Mesodermal cell (in vitro differentiated cells): ENCODE measurements at regions not wholly inside any gene's neighbourhood (a gene's known extent, or its start where the extent isn't known, plus 50 kb on each side); places are given as distances from the start of the nearest gene placed in this dataset.
"Not testable (repeated sequence)": the region's sequence is repeated elsewhere in the genome, so short reads cannot be mapped to it uniquely, and the experiment has no call there.

ENCODE experiments used
- H3K27ac ChIP-seq: 2 replicates; pipeline ENCODE4 v1.7.0; 2013; ENCODE audit warnings: mild to moderate bottlenecking, low read depth, low read length, moderate library complexity; ENCODE audit not compliant: severe bottlenecking
- H3K36me3 ChIP-seq: 2 replicates; pipeline ENCODE4 v1.7.1; 2013; ENCODE audit warnings: mild to moderate bottlenecking, low read length, moderate library complexity; ENCODE audit not compliant: control insufficient read depth, insufficient read depth
- H3K4me1 ChIP-seq: one replicate; pipeline ENCODE4 v1.7.1; 2013; ENCODE audit warnings: mild to moderate bottlenecking, low read length; ENCODE audit not compliant: insufficient read depth, control insufficient read depth, poor library complexity, severe bottlenecking
- H3K4me3 ChIP-seq: 2 replicates; pipeline ENCODE4 v1.7.0; 2013; ENCODE audit warnings: low read length, control low read depth, mild to moderate bottlenecking; ENCODE audit not compliant: insufficient read depth, poor library complexity, severe bottlenecking; ENCODE audit errors: extremely low read depth
- H3K9me3 ChIP-seq: 2 replicates; pipeline ENCODE4 v1.7.1; 2013; ENCODE audit warnings: mild to moderate bottlenecking, low read length, moderate library complexity; ENCODE audit not compliant: control insufficient read depth
- WGBS, 2 experiments: methylation state at CpG; one replicate each; pipeline ENCODE4 v1.1.5; 2013; ENCODE audit warnings: missing lambda C conversion rate in 2 of 2; ENCODE audit not compliant: insufficient coverage in 2 of 2; 5-methylcytosine and 5-hydroxymethylcytosine counted together

DNA sequence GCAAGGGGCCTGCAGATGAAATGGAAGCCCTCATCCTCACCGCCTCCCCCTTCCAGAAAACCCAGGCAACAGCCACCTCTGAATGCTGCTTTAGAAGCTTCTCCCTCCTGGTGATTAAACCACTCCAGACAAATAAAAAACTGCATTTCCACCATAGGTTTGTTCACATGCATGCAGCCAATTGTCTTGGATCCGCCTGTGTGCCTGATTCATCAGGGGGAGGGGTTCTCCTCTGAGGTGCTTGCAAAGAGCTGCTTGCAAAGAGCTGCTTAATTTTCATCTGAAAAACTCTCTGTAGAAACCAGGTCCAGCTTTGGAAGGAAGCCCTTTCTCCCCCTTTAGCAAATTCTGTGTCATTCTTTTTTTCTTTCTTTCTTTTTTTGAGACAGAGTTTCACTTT is 100.6 kb downstream of the DEFB131A start:
- H3K9me3 ChIP-seq, H3K4me1 ChIP-seq, H3K27ac ChIP-seq, H3K4me3 ChIP-seq, H3K36me3 ChIP-seq: not testable (repeated sequence)
- WGBS, 2 experiments: 83% methylated on average over 2 of the region's 2 CpGs; no CpG with 5 or more reads in 1 of the 2 experiments

- H3K27ac ChIP-seq, H3K4me1 ChIP-seq, H3K36me3 ChIP-seq, H3K4me3 ChIP-seq, H3K9me3 ChIP-seq: not testable (repeated sequence)
- 90 to 95% methylated on average over 3 to 4 of the region's 6 CpGs for WGBS, 2 experiments
Measured at GRCh38 chr4:9547470-9547869, 103.3 kb downstream of the DEFB131A start.

GRCh38 chr4:9556076-9556475 is 111.9 kb downstream of the DEFB131A start:
- WGBS, 2 experiments: 90 to 94% methylated on average over 4 to 6 of the region's 6 CpGs
- H3K4me1 ChIP-seq, H3K36me3 ChIP-seq, H3K27ac ChIP-seq, H3K4me3 ChIP-seq, H3K9me3 ChIP-seq: not testable (repeated sequence)

- not testable (repeated sequence) for H3K9me3 ChIP-seq, H3K4me1 ChIP-seq, H3K4me3 ChIP-seq, H3K27ac ChIP-seq, H3K36me3 ChIP-seq
- 57 to 92% methylated on average over 1 to 2 of the region's 3 CpGs for WGBS, 2 experiments
Measured at GRCh38 chr4:9577869-9578268, 133.7 kb downstream of the DEFB131A start.

- H3K27ac ChIP-seq, H3K4me1 ChIP-seq, H3K9me3 ChIP-seq, H3K4me3 ChIP-seq, H3K36me3 ChIP-seq: not testable (repeated sequence)
- WGBS, 2 experiments: no CpG with 5 or more reads among the region's 5 CpGs
Measured at GRCh38 chr4:9582880-9583279, 138.7 kb downstream of the DEFB131A start.

DNA sequence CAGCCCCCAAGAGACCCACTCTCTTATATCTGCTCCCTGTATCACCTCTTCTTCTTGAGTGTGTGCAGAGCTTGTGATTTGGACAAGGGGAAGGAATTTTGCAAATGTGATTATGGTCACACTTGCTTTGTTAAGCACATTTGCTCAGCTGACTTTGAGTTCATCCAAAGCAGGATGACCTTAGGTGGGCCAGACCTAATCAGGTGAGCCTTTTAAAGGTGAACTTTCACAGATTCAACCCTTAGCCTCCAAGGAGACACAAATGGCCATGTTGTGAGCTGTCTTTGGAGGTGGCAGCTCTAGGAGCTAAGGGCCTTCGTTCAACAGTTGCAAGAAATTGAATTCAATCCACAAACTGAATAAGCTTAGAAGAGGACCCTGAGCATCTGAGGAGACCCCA is 147.8 kb downstream of the DEFB131A start:
- no peaks in the 10 kb centered on the region for H3K36me3 ChIP-seq
- no peak overlapping the region for H3K4me3 ChIP-seq
- H3K4me1 ChIP-seq: no peaks in the 10 kb centered on the region
- H3K27ac ChIP-seq: no peak overlapping the region
- H3K9me3 ChIP-seq: no peaks in the 10 kb centered on the region
- WGBS, 2 experiments: no CpG with 5 or more reads among the region's 1 CpG

- H3K27ac ChIP-seq: no peak overlapping the region
- no peaks in the 10 kb centered on the region for H3K4me1 ChIP-seq
- no peaks in the 10 kb centered on the region for H3K36me3 ChIP-seq
- H3K9me3 ChIP-seq: no peaks in the 10 kb centered on the region
- H3K4me3 ChIP-seq: no peak overlapping the region
- WGBS, 2 experiments: 100% methylated on average over 1 of the region's 1 CpG; no CpG with 5 or more reads in 1 of the 2 experiments
Measured at GRCh38 chr4:9594948-9595347, 150.7 kb downstream of the DEFB131A start.

DNA sequence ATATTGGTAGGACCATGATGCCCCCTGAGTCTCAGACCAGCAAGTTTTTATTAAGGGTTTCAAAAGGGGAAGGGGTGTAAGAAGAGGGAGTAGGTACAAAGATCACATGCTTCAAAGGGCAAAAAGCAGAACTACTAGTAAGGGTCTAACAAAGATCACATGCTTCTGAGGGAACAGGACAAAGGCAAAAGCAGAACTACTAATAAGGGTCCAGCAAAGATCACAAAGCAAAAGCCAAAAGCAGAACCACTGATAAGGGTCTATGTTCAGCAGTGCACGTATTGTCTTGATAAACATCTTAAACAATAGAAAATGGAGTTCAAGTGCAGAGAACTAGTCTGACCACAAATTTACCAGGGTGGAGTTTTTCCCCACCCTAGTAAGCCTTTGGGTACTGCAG is 151.3 kb downstream of the DEFB131A start:
- not testable (repeated sequence) for H3K27ac ChIP-seq, H3K36me3 ChIP-seq, H3K4me3 ChIP-seq, H3K4me1 ChIP-seq, H3K9me3 ChIP-seq
- 86 to 100% methylated on average over 1 of the region's 1 CpG for WGBS, 2 experiments

DNA sequence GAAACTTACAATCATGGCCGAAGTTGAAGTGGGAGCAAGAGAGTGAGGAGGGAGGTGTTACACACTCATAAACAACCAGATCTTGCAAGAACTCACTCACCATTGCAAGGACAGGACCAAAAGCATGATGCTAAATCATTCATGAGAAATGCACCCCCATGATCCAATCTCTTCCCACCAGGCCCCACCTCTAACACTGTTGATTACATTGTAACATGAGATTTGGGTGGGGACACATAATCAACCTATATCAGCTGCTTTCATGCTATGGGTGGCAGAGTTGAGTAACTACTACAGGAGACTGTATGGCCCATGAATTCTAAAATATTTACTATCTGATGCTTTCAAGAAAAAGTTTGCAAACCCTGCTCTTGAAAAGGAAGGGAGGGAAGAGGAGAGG is 155.1 kb downstream of the DEFB131A start:
- 86% methylated on average over 1 of the region's 1 CpG; no CpG with 5 or more reads in 1 of the 2 experiments for WGBS, 2 experiments
- Histone ChIP-seq H3K36me3 (no peaks in the 10 kb centered on the region), H3K27ac (no peak overlapping the region), H3K9me3 (no peaks in the 10 kb centered on the region), H3K4me1 (peaks cover 6% of the 10 kb centered on the region), H3K4me3 (no peak overlapping the region)

GRCh38 chr4:9600246-9600645 is 156.0 kb downstream of the DEFB131A start:
- H3K9me3 ChIP-seq: no peaks in the 10 kb centered on the region
- WGBS, 2 experiments: 86 to 90% methylated on average over 17 to 19 of the region's 19 CpGs
- H3K4me3 ChIP-seq: no peak overlapping the region
- peaks cover 8% of the 10 kb centered on the region for H3K4me1 ChIP-seq
- H3K27ac ChIP-seq: no peak overlapping the region
- H3K36me3 ChIP-seq: no peaks in the 10 kb centered on the region

DNA sequence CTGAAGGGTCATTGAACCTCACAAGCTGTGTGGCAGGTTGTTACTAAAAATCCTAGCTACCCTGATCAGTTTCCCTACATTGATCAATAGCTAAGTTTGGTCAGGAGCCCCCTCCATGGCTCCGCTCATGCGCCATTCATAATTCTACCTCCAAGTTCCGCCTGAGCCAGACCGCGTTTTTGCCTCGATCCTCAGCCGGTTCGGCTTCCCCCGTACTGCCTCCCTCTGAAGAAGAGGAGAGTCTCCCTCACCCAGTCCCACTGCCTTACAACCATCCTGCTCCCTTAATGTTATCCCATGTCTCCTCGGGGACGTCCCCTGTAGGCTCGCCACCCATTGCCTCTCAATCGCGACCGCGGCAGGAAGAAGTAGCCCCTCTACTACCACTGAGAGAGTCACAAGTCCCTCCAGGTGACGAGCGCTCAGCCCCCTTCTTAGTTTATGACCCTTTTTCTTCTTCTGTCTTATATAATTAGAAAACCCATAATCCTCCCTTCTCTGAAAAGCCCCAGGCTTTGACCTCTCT is 158.2 kb downstream of the DEFB131A start:
- H3K4me3 ChIP-seq: no peak overlapping the region
- WGBS, 2 experiments: 88 to 92% methylated on average over 17 to 18 of the region's 18 CpGs

More for the DNA sequence above, 158.2 kb downstream of the DEFB131A start:
- Histone ChIP-seq H3K9me3 (no peaks in the 10 kb centered on the region), H3K27ac (no peak overlapping the region), H3K4me1 (peaks cover 8% of the 10 kb centered on the region), H3K36me3 (no peaks in the 10 kb centered on the region)
